Occipital lobe (tissue), 1 donor: ENCODE measurements at regions not wholly inside any gene's neighbourhood (a gene's known extent, or its start where the extent isn't known, plus 50 kb on each side); places are given as distances from the start of the nearest gene placed in this dataset.
"Not testable (repeated sequence)": the region's sequence is repeated elsewhere in the genome, so short reads cannot be mapped to it uniquely, and the experiment has no call there.

ENCODE experiments used
- DNase-seq: peaks from one replicate; lab custom pipeline; 2025; lab: John Stamatoyannopoulos, UW

DNA sequence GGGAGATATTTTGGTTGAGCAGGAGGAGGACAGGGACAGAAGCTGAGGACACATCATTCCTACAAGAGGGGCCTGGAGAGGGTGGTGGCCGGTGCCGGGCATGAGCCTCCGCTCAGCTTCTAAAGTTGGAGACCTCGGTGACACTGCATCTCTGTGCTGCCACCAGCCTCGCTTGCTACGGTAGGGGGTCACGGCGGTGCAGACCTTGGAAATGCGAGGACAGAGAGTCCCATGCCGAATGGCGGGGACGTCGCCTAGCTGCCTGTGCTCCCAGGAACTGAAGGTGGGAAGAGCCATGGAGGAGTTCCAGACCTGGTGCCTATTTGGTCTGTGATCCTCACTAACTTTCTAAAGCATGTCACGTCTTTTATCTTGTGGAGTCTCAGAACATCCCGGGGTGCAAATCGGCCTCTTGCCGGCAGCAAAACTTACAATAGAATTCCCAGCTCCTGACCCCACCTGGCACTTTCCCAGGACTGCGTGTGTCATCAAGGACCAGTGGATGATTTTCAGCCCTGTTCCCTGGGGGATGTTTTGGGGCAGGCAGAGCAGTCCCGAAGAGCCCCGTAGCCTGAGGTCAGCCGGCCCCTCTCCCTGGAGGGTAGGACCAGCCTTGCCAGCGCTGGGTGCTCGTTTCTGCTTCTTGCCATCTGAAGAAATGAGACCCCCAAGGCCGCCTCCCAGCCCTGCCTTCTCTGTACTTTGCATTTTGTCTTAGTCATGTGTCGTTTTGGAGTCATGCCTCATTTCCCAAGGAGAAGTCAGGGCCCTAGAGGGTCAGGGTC is 205.8 kb upstream of the SHH start:
- DNase-seq, result no peak

DNA sequence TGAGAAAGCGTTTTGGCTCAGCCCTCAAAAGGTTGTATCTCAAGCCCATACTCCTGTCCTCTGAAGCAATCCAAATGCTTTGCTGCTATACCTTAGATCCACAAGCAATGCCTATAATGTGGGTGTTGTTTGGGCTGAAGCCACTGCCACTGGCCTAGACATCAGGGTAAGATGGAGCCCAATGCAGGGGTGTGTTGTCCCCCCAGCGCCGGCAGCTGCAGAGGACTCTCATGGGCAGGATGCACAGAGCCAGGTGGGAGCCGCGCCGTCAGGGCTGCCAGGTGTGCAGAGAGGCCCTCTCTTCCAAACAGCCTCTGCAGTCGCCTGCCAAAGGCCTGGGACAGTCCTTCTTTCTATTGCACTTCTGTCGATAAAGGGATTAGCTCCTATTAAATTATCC is 205.2 kb upstream of the SHH start:
- no peak for DNase-seq

- DNase-seq, result no peak
Observed at GRCh38 chr7:156015237-156016020, 203.2 kb upstream of the SHH start.

DNA sequence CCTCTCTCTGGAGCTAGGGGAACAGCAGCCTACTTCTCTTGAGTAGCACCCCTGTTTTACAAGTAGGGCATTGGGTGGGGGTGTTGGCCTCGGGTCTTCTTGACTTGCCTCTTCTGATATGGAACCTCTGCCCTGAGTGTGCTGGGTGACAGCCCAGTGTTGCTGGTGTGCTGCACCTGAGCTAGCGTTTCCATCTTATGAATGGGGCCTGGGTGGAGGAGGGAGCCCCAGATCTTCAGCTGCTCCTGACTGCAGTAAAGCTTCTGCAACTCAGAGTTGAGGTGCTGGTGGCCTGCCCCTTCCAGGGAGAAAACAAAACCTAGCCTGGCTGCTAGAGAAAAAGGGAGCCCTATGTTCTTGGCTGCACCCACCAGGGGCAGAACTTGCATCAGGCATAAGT is 202.5 kb upstream of the SHH start:
- no peak for DNase-seq

DNA sequence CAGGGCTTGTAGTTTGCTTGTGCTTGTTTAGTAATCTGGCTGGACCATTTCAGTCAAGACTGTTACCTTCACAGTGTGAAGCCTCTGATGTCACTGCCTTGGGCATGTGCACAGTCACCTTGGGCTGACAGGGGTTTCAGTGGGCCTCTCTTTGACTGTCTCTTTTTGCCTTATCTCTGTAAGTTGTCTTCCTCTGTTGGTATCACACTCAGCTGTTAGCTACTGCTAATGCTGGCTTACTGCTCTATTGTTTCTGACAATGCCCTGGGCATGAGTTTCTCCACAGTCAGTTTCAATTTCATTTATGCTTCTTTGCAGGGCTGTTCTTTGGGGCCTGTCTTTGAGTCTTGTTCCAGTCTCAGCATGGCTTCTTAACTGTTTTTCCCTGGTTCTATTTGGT is 201.9 kb upstream of the SHH start:
- DNase-seq, result no peak

DNA sequence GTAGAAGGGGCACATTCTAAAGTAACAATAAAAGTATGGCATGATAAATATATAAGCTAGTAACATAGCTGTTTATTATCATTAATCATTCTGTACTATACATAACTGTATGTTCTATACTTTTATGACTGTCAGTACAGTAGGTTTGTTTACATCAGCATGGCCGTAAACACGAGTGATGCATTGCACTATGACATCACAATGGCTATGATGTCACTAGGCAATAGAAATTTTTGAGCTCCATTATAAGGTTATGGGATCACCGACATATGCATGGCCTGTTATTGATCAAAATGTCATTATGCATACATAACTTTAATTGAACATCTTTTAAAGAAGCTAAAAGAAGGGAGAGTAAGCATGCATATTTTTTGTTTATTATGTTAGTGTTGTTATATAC is 200.1 kb upstream of the SHH start:
- no peak for DNase-seq

- no peak for DNase-seq
Observed at GRCh38 chr7:156009569-156009968, 197.3 kb upstream of the SHH start.

DNA sequence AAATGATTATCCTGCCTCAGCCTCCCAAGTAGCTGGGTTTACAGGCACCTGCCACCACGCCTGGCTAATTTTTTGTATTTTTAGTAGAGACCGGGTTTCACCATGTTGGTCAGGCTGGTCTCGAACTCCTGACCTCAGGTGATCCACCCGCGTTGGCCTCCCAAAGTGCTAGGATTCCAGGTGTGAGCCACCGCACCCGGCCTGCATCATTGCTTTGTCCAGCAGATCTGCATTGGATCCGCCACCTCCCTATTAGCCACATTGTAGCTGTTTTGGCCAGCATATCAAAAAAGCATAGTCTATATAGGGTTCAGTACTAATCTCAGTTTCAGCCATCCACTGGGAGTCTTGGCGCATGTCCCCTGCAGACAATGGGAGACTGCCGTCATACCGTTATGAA is 194.6 kb upstream of the SHH start:
- DNase-seq, result not testable (repeated sequence)

- no peak for DNase-seq
Observed at GRCh38 chr7:156006024-156006423, 193.8 kb upstream of the SHH start.

GRCh38 chr7:156005202-156005691 is 193.0 kb upstream of the SHH start:
- no peak for DNase-seq

DNA sequence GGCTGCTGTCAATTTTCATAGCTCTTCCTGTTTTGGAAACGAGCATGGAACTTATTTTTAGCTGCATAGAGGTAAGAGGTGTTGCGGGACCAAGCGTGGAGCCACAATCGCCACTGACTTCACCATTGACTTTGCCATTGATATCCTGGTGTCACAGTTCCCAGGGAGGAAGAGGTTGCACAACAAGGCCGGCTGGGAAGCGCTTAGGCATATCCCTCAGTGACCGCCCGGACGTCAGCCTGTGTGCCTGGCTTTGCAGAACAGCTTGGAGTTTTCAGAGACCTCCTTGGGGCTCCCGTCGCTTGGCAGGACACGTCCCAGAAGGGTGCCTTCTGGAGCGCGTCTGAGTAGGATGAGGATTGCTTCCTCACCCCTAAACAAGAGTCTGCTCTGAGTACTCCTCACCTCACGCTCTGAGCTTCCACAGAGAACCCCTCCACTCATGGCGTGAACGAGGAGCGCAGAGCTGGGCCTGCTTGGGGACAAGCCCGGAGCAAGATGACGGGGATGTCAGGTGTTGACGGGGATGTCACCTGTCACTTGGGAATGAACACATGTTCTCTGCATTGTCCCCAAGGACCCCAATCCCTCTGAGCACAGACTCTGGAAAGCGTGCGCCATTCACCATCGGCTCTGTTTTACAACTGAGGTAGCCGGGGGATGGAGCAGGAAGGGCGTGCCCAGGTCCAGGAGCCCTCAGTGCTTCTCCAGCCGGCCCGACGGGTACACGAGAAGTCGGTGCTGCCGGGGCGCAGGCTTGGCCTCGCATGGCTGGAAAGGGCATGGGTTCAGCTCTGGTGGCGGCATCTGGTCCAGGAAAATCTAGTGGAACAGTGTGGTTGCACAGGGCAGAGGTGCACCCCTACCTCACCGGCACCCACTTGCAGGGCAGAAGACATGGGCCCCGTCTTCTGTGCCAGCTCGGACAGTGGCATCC is 192.3 kb upstream of the SHH start:
- no peak for DNase-seq

GRCh38 chr7:156003220-156004162 is 191.2 kb upstream of the SHH start:
- no peak for DNase-seq

GRCh38 chr7:156002362-156003066 is 190.3 kb upstream of the SHH start:
- DNase-seq, result no peak

DNA sequence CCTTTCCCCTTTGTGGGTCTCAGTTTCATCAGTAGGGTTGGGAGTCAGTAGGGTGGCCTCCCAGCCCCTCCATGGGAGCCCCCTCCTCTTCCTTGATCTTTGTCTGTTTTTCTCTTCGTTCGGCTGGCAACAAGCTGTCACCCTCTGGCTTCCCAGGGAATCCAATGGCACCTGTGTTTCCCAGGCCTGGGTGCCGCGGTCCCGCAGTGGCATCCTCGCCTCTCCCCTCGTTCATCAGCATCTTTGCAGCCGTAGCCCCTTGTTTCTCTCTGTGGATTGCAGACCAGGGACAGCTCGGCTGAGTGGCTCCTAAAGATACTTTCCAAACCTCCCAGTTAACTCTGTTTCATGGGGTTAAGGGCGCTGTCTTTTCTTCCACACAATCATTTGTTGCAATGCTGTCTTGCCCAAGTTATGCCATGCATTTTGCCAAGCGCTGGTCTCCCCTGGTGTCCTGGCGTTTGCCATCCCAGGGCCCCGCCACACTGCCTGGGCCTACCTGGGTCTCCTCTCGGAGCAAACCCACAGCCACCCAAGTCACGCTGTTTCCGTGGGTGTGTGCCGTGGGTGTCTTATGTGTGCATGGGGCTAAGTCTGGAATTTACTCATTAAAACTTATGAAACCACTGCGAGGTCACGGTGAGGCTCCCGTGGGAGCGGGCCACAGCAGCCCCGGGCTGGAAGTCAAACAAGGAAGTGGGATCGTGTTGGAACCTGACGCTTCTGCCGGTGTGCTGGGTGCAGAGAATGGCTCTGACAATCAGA is 189.4 kb upstream of the SHH start:
- DNase-seq, result no peak

GRCh38 chr7:156000601-156001396 is 188.5 kb upstream of the SHH start:
- DNase-seq, result no peak

GRCh38 chr7:155999631-156000489 is 187.6 kb upstream of the SHH start:
- DNase-seq, result no peak
